Trophoblast cell (in vitro differentiated cells and primary cell): ENCODE measurements at regions not wholly inside any gene's neighbourhood (a gene's known extent, or its start where the extent isn't known, plus 50 kb on each side); places are given as distances from the start of the nearest gene placed in this dataset.

ENCODE experiments used
- DNase-seq, 2 donors: peaks; one replicate each; pipeline ENCODE4 v3.0.0-alpha.2; 2016
- H2AFZ ChIP-seq: 2 replicates; pipeline ENCODE4 v1.6.1; 2013; ENCODE audit warnings: low read length, moderate library complexity, mild to moderate bottlenecking; ENCODE audit not compliant: insufficient read depth, poor library complexity
- H2AK5ac ChIP-seq: 2 replicates; pipeline ENCODE4 v1.6.1; 2013; ENCODE audit warnings: mild to moderate bottlenecking, low read length
- H2BK120ac ChIP-seq: 2 replicates; pipeline ENCODE4 v1.6.1; 2013; ENCODE audit warnings: low read length, mild to moderate bottlenecking, moderate library complexity; ENCODE audit not compliant: insufficient read depth, poor library complexity
- H2BK12ac ChIP-seq: 2 replicates; pipeline ENCODE4 v1.6.1; 2013; ENCODE audit warnings: mild to moderate bottlenecking, low read length, moderate library complexity
- H2BK5ac ChIP-seq: 2 replicates; pipeline ENCODE4 v1.6.1; 2013; ENCODE audit warnings: low read length, low read depth, moderate library complexity, mild to moderate bottlenecking; ENCODE audit not compliant: poor library complexity
- H3K14ac ChIP-seq: 2 replicates; pipeline ENCODE4 v1.6.1; 2013; ENCODE audit warnings: mild to moderate bottlenecking, low read length
- H3K18ac ChIP-seq: 2 replicates; pipeline ENCODE4 v1.6.1; 2013; ENCODE audit warnings: mild to moderate bottlenecking, low read length
- H3K23ac ChIP-seq: 2 replicates; pipeline ENCODE4 v1.6.1; 2013; ENCODE audit warnings: low read length
- H3K27ac ChIP-seq: 2 replicates; pipeline ENCODE4 v1.5.1; 2013; ENCODE audit warnings: low read depth, mild to moderate bottlenecking, inconsistent platforms, low read length, moderate library complexity
- H3K27me3 ChIP-seq: 2 replicates; pipeline ENCODE4 v1.6.1; 2013; ENCODE audit warnings: inconsistent platforms, mild to moderate bottlenecking, low read length, moderate library complexity; ENCODE audit not compliant: insufficient read depth
- H3K36me3 ChIP-seq, 2 experiments: 1 replicate in 1 of 2; 2 replicates in 1 of 2; pipeline ENCODE4 v1.6.1; 2013; ENCODE audit warnings: low read length in 2 of 2, mild to moderate bottlenecking in 2 of 2, moderate library complexity in 1 of 2; ENCODE audit not compliant: insufficient read depth in 2 of 2, control insufficient read depth in 1 of 2
- H3K4ac ChIP-seq: 2 replicates; pipeline ENCODE4 v1.6.1; 2013; ENCODE audit warnings: low read depth, mild to moderate bottlenecking, low read length, moderate library complexity
- H3K4me1 ChIP-seq, 2 experiments: 1 replicate in 1 of 2; 2 replicates in 1 of 2; pipeline ENCODE4 v1.6.1; 2013; ENCODE audit warnings: low read length in 2 of 2, mild to moderate bottlenecking in 2 of 2, moderate library complexity in 1 of 2; ENCODE audit not compliant: insufficient read depth in 2 of 2, control insufficient read depth in 1 of 2
- H3K4me2 ChIP-seq: 2 replicates; pipeline ENCODE4 v1.6.1; 2013; ENCODE audit warnings: inconsistent platforms, mild to moderate bottlenecking, low read length, moderate library complexity
- H3K4me3 ChIP-seq: 2 replicates; pipeline ENCODE4 v1.5.1; 2013; ENCODE audit warnings: mild to moderate bottlenecking, low read depth, low read length, inconsistent platforms
- H3K79me1 ChIP-seq: one replicate; pipeline ENCODE4 v1.6.1; 2013; ENCODE audit warnings: low read length
- H3K79me2 ChIP-seq: 2 replicates; pipeline ENCODE4 v1.6.1; 2013; ENCODE audit warnings: low read length, mild to moderate bottlenecking; ENCODE audit not compliant: control insufficient read depth, insufficient read depth, poor library complexity
- H3K9ac ChIP-seq: 2 replicates; pipeline ENCODE4 v1.6.1; 2013; ENCODE audit warnings: mild to moderate bottlenecking, low read length
- H3K9me3 ChIP-seq: 2 replicates; pipeline ENCODE4 v1.6.1; 2013; ENCODE audit warnings: low read depth, mild to moderate bottlenecking, control low read depth, inconsistent platforms, low read length; ENCODE audit not compliant: insufficient read depth
- H4K12ac ChIP-seq: 2 replicates; pipeline ENCODE4 v1.6.1; 2013; ENCODE audit warnings: low read depth, mild to moderate bottlenecking, low read length, moderate library complexity
- H4K8ac ChIP-seq: 2 replicates; pipeline ENCODE4 v1.6.1; 2013; ENCODE audit warnings: low read depth, mild to moderate bottlenecking, low read length, moderate library complexity
- H4K91ac ChIP-seq: one replicate; pipeline ENCODE4 v1.6.1; 2013; ENCODE audit warnings: low read depth, mild to moderate bottlenecking, low read length, moderate library complexity
- WGBS: extraction: QIAGEN DNeasy Blood & Tissue Kit; methylation state at CpG from one replicate; pipeline ENCODE4 v1.1.7; 2013; ENCODE audit warnings: missing lambda C conversion rate; ENCODE audit not compliant: insufficient read length, insufficient coverage; ENCODE audit errors: extremely low coverage; 5-methylcytosine and 5-hydroxymethylcytosine counted together

GRCh38 chr5:38670066-38670465 lies 113.6 kb upstream of the LIFR start:
- no CpG with 5 or more reads among the region's 2 CpGs for WGBS
- H3K18ac ChIP-seq, result no peak overlapping the region
- no peaks in the 10 kb centered on the region for H3K27me3 ChIP-seq
- H4K12ac ChIP-seq, result no peak overlapping the region
- H3K23ac ChIP-seq, result no peak overlapping the region
- H2BK12ac ChIP-seq, result no peak overlapping the region
- H3K36me3 ChIP-seq, result no peaks in the 10 kb centered on the region
- no peak overlapping the region for H3K9ac ChIP-seq
- H3K4me3 ChIP-seq, result no peak overlapping the region
- H3K9me3 ChIP-seq, result no peaks in the 10 kb centered on the region
- no peak overlapping the region for H2BK120ac ChIP-seq
- peak overlapping the region; percentile 12 for H3K27ac ChIP-seq
- no peak overlapping the region for H3K4me2 ChIP-seq
- H2AK5ac ChIP-seq, result no peak overlapping the region
- no peak overlapping the region for H3K14ac ChIP-seq
- H2BK5ac ChIP-seq, result no peak overlapping the region
- H3K4me1 ChIP-seq, result peaks cover 10 to 19% of the 10 kb centered on the region in 2 experiments
- no peak overlapping the region for H4K91ac ChIP-seq
- no peak overlapping the region for H2AFZ ChIP-seq
- H4K8ac ChIP-seq, result no peak overlapping the region
- peaks cover 15% of the 10 kb centered on the region for H3K79me1 ChIP-seq
- H3K79me2 ChIP-seq, result peaks cover 2% of the 10 kb centered on the region
- no peak for DNase-seq
- H3K4ac ChIP-seq, result no peak overlapping the region

GRCh38 chr5:38670878-38671277 lies 114.4 kb upstream of the LIFR start:
- H3K27me3 ChIP-seq, result no peaks in the 10 kb centered on the region
- peaks cover 15% of the 10 kb centered on the region for H3K79me1 ChIP-seq
- H3K4me1 ChIP-seq, result peaks cover 10 to 19% of the 10 kb centered on the region in 2 experiments
- H3K23ac ChIP-seq, result no peak overlapping the region
- peak overlapping the region; percentile 58 for H3K27ac ChIP-seq
- no peak overlapping the region for H3K18ac ChIP-seq
- peak overlapping the region; percentile 2 for H3K14ac ChIP-seq
- no peak overlapping the region for H3K4me3 ChIP-seq
- H3K4me2 ChIP-seq, result no peak overlapping the region
- peak in 1 of 2 donors; percentile 41 for DNase-seq
- H2BK5ac ChIP-seq, result peak overlapping the region; percentile 16
- H3K9me3 ChIP-seq, result no peaks in the 10 kb centered on the region
- peak overlapping the region; percentile 29 for H2BK120ac ChIP-seq
- no CpG with 5 or more reads among the region's 1 CpG for WGBS
- no peak overlapping the region for H3K9ac ChIP-seq
- no peak overlapping the region for H4K91ac ChIP-seq
- peak overlapping the region; percentile 37 for H2BK12ac ChIP-seq
- peaks cover 2% of the 10 kb centered on the region for H3K79me2 ChIP-seq
- H4K8ac ChIP-seq, result no peak overlapping the region
- no peak overlapping the region for H4K12ac ChIP-seq
- H2AFZ ChIP-seq, result no peak overlapping the region
- H3K36me3 ChIP-seq, result no peaks in the 10 kb centered on the region
- no peak overlapping the region for H2AK5ac ChIP-seq
- no peak overlapping the region for H3K4ac ChIP-seq

GRCh38 chr5:38672059-38672788 lies 115.8 kb upstream of the LIFR start:
- Histone ChIP-seq H4K12ac (no peak overlapping the region), H4K91ac (peak overlapping the region; percentile 95), H3K27me3 (no peaks in the 10 kb centered on the region), H3K18ac (no peak overlapping the region), H4K8ac (peak overlapping the region; percentile 66), H3K4me2 (no peak overlapping the region), H2AK5ac (no peak overlapping the region), H2BK120ac (peak overlapping the region; percentile 97), H3K79me2 (peaks cover 2% of the 10 kb centered on the region), H3K4ac (peak overlapping the region; percentile 54), H3K79me1 (peaks cover 15% of the 10 kb centered on the region), H2BK12ac (peak overlapping the region; percentile 95), H3K9me3 (no peaks in the 10 kb centered on the region), H3K27ac (peak overlapping the region; percentile 94), H3K4me1 (peaks cover 10 to 21% of the 10 kb centered on the region in 2 experiments), H2AFZ (peak overlapping the region; percentile 64), H3K23ac (no peak overlapping the region), H3K9ac (no peak overlapping the region), H3K14ac (peak overlapping the region; percentile 85), H3K36me3 (no peaks in the 10 kb centered on the region), H2BK5ac (peak overlapping the region; percentile 98), H3K4me3 (no peak overlapping the region)
- WGBS, result no CpG with 5 or more reads among the region's 5 CpGs
- DNase-seq, result peak; percentile 92 to 99

- Histone ChIP-seq H3K4ac (no peak overlapping the region), H3K4me1 (peaks cover 10 to 21% of the 10 kb centered on the region in 2 experiments), H4K91ac (no peak overlapping the region), H3K27ac (no peak overlapping the region), H3K36me3 (no peaks in the 10 kb centered on the region), H3K18ac (no peak overlapping the region), H2AFZ (no peak overlapping the region), H3K79me1 (peaks cover 15% of the 10 kb centered on the region), H3K4me2 (no peak overlapping the region), H3K27me3 (no peaks in the 10 kb centered on the region), H3K14ac (no peak overlapping the region), H3K79me2 (peaks cover 2% of the 10 kb centered on the region), H3K4me3 (no peak overlapping the region), H3K9ac (no peak overlapping the region), H2BK12ac (peak overlapping the region; percentile 69), H2AK5ac (peak overlapping the region; percentile 17), H2BK5ac (no peak overlapping the region), H2BK120ac (no peak overlapping the region), H3K23ac (no peak overlapping the region), H3K9me3 (no peaks in the 10 kb centered on the region), H4K12ac (no peak overlapping the region), H4K8ac (no peak overlapping the region)
- WGBS, result no CpG with 5 or more reads among the region's 6 CpGs
- no peak for DNase-seq
Measured at GRCh38 chr5:38673671-38674071, 117.2 kb upstream of the LIFR start.
